GM19099 (cell line): ENCODE measurements at regions not wholly inside any gene's neighbourhood (a gene's known extent, or its start where the extent isn't known, plus 50 kb on each side); places are given as distances from the start of the nearest gene placed in this dataset.

Experiments
- POLR2A ChIP-seq: IDR thresholded peaks from 3 replicates; pipeline ENCODE4 v1.6.1; 2011; ENCODE audit warnings: low read depth; ENCODE audit not compliant: insufficient read length; ENCODE audit errors: extremely low read depth

- TF ChIP-seq POLR2A: no peak
Observed at GRCh38 chr12:68984796-68985573, 52.0 kb upstream of the CPM start.

- TF ChIP-seq POLR2A: no peak
Observed at GRCh38 chr12:68998041-68998440, 65.1 kb upstream of the CPM start.

GRCh38 chr12:69000074-69000473 is 67.1 kb upstream of the CPM start:
- TF ChIP-seq POLR2A: no peak

GRCh38 chr12:69000540-69001243 is 67.7 kb upstream of the CPM start:
- no peak for TF ChIP-seq POLR2A

- no peak for TF ChIP-seq POLR2A
Observed at GRCh38 chr12:69001251-69001650, 68.3 kb upstream of the CPM start.

- TF ChIP-seq POLR2A: no peak
Observed at GRCh38 chr12:69002969-69003368, 70.0 kb upstream of the CPM start.

- TF ChIP-seq POLR2A: no peak
Observed at GRCh38 chr12:69003991-69004390, 71.0 kb upstream of the CPM start.

GRCh38 chr12:69007101-69007854 is 74.3 kb upstream of the CPM start:
- no peak for TF ChIP-seq POLR2A

- TF ChIP-seq POLR2A: no peak
Observed at GRCh38 chr12:69007855-69008351, 74.9 kb upstream of the CPM start.

GRCh38 chr12:69008520-69008919 is 75.5 kb upstream of the CPM start:
- no peak for TF ChIP-seq POLR2A

GRCh38 chr12:69014047-69014446 is 81.1 kb upstream of the CPM start:
- no peak for TF ChIP-seq POLR2A

GRCh38 chr12:69015017-69015416 is 82.0 kb upstream of the CPM start:
- no peak for TF ChIP-seq POLR2A

GRCh38 chr12:69015831-69016230 is 82.9 kb upstream of the CPM start:
- no peak for TF ChIP-seq POLR2A

GRCh38 chr12:69019082-69019481 is 86.1 kb upstream of the CPM start:
- no peak for TF ChIP-seq POLR2A

GRCh38 chr12:69019910-69020309 is 86.9 kb upstream of the CPM start:
- TF ChIP-seq POLR2A: no peak

GRCh38 chr12:69022674-69023073 is 89.7 kb upstream of the CPM start:
- TF ChIP-seq POLR2A: no peak

GRCh38 chr12:69023840-69024239 is 90.9 kb upstream of the CPM start:
- no peak for TF ChIP-seq POLR2A
